SU-DHL-6 (cell line): ENCODE measurements at regions not wholly inside any gene's neighbourhood (a gene's known extent, or its start where the extent isn't known, plus 50 kb on each side); places are given as distances from the start of the nearest gene placed in this dataset.

ENCODE experiments used
- CTCF ChIP-seq: fragments of 200-600 bp; sonication (generic); IDR thresholded peaks from one replicate; pipeline ENCODE4 v1.5.1; 2017; ENCODE audit warnings: antibody characterized with exemption, mild to moderate bottlenecking, low read length, moderate library complexity; ENCODE audit not compliant: insufficient read depth, poor library complexity, severe bottlenecking
- EZH2phosphoT487 ChIP-seq: fragments of 200-600 bp; sonication (generic), shearing (Covaris generic); conservative IDR thresholded peaks from 2 replicates; pipeline ENCODE4 v1.6.1; 2018; ENCODE audit warnings: mild to moderate bottlenecking, antibody characterized with exemption, low read length, moderate library complexity, mixed read lengths

DNA sequence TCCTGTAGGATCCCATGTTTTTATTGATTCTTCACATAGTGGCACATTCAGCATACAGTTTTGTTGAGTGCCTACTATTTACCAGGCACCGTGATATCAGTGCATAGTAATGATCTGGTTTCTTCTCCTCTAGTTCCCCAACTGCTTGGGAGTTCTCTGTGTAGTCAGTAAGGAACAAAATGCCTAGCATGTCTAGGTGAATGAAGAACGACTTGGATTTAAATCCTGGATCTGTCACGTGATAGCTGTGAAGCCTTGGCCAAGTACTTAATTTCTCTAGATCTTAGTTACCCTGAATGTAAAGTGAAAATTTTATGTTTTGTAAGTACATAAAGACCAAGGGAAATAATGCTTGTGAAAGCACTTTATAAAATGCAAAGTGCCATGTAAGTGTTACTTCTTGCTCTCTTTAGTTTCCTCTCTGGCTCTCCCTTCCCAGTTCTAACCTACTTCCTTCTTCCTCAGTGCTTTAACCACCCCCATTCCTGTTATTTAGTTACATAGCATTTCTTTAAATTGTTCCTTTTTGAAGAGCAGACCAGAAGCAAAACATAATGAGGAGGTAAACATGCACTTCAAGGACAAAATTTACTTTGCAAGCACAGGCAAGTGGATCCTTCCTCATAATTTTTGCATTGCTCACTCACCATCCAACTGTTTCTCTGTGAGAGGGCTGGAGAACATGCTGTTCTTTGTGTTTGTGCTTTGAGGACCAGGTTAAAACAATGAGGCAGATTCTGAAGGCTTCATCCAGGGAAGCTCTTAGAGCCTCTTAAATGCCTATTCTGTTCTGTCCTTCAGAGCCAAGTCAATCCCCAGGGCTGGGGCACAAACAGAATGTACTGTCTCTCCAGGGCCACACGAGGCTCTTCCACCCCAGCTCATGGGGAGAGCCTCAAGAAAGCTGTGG, 353.9 kb upstream of the TENM4 start:
- no peak for TF ChIP-seq CTCF
- no peak for TF ChIP-seq EZH2phosphoT487
